CD14-positive monocyte (primary cell): ENCODE measurements at regions not wholly inside any gene's neighbourhood (a gene's known extent, or its start where the extent isn't known, plus 50 kb on each side); places are given as distances from the start of the nearest gene placed in this dataset.

Experiments
- DNase-seq, 3 donors: peaks; one replicate each; pipeline ENCODE4 v3.0.0-alpha.2; 2011 to 2022
- H2AFZ ChIP-seq: 2 replicates; pipeline ENCODE4 v1.6.0; 2012; ENCODE audit warnings: mild to moderate bottlenecking, low read depth, low read length, inconsistent platforms; ENCODE audit not compliant: insufficient read depth, poor library complexity, severe bottlenecking
- H3K27ac ChIP-seq, 2 donors: 1 replicate in 1 of 2; 2 replicates in 1 of 2; pipeline ENCODE4 v1.5.1; 2012 to 2013; ENCODE audit warnings: low read length in 2 of 2, control low read depth in 1 of 2, inconsistent platforms in 1 of 2, low read depth in 1 of 2, mild to moderate bottlenecking in 1 of 2
- H3K27me3 ChIP-seq, 2 donors: one replicate each; pipeline versions ENCODE4 v1.6.0 to v1.6.1; 2011 to 2013; ENCODE audit warnings: low read length in 2 of 2; ENCODE audit not compliant: control insufficient read depth in 2 of 2, insufficient read depth in 2 of 2
- H3K36me3 ChIP-seq, 2 donors: replicated peaks in 1 of 2; 1 replicate in 1 of 2; 2 replicates in 1 of 2; pipeline versions ENCODE4 v1.5.1 to v1.6.1; 2012 to 2013; ENCODE audit warnings: low read length in 2 of 2, control low read depth in 1 of 2, inconsistent platforms in 1 of 2, mild to moderate bottlenecking in 1 of 2; ENCODE audit not compliant: insufficient read depth in 2 of 2, control insufficient read depth in 1 of 2
- H3K4me1 ChIP-seq, 2 donors: 1 replicate in 1 of 2; 2 replicates in 1 of 2; pipeline versions ENCODE4 v1.5.1 to v1.6.1; 2012 to 2013; ENCODE audit warnings: low read length in 2 of 2, control low read depth in 1 of 2, inconsistent platforms in 1 of 2, mild to moderate bottlenecking in 1 of 2, moderate library complexity in 1 of 2; ENCODE audit not compliant: insufficient read depth in 2 of 2, control insufficient read depth in 1 of 2
- H3K4me2 ChIP-seq: replicated peaks from 2 replicates; pipeline ENCODE3; 2012; ENCODE audit warnings: low read length, moderate library complexity, mild to moderate bottlenecking; ENCODE audit not compliant: poor library complexity, severe bottlenecking; ENCODE audit errors: extremely low read depth
- H3K4me3 ChIP-seq, 3 experiments: fragments of 200-600 bp in 1 of 3; sonication (generic) in 1 of 3; replicated peaks in 1 of 3; 1 replicate in 2 of 3; 2 replicates in 1 of 3; pipeline ENCODE4 v1.5.1; 2011 to 2013; ENCODE audit warnings: low read length in 3 of 3, mild to moderate bottlenecking in 3 of 3, control low read depth in 2 of 3, low read depth in 2 of 3, inconsistent platforms in 1 of 3, moderate library complexity in 1 of 3
- H3K79me2 ChIP-seq: 2 replicates; pipeline ENCODE4 v1.6.0; 2012; ENCODE audit warnings: mild to moderate bottlenecking, control low read depth, inconsistent platforms, low read length, moderate library complexity; ENCODE audit not compliant: insufficient read depth
- H3K9ac ChIP-seq: 2 replicates; pipeline ENCODE4 v1.6.0; 2017; ENCODE audit warnings: low read length, mild to moderate bottlenecking; ENCODE audit not compliant: insufficient read depth, poor library complexity, severe bottlenecking
- H3K9me3 ChIP-seq, 2 donors: replicated peaks in 1 of 2; 1 replicate in 1 of 2; 2 replicates in 1 of 2; pipeline versions ENCODE4 v1.5.1 to v1.6.1; 2012 to 2013; ENCODE audit warnings: low read length in 2 of 2, control low read depth in 1 of 2; ENCODE audit not compliant: control insufficient read depth in 1 of 2, insufficient read depth in 1 of 2
- H4K20me1 ChIP-seq: 2 replicates; pipeline ENCODE4 v1.6.0; 2012; ENCODE audit warnings: mild to moderate bottlenecking, low read length, control low read depth, moderate library complexity; ENCODE audit not compliant: insufficient read depth
- H3K27ac Mint-ChIP-seq, 7 donors: one replicate each; pipeline ENCODE4 v1.8.0; 2020; ENCODE audit warnings: mild to moderate bottlenecking in 7 of 7, mixed read lengths in 7 of 7, moderate library complexity in 6 of 7, inconsistent platforms in 2 of 7
- H3K27me3 Mint-ChIP-seq, 3 donors: one replicate each; pipeline ENCODE4 v1.8.0; 2021 to 2022; ENCODE audit warnings: low read depth in 3 of 3, mild to moderate bottlenecking in 3 of 3, mixed read lengths in 3 of 3, moderate library complexity in 3 of 3, inconsistent platforms in 1 of 3
- H3K36me3 Mint-ChIP-seq, 2 donors: one replicate each; pipeline ENCODE4 v1.8.0; 2020; ENCODE audit warnings: mixed read lengths in 2 of 2, inconsistent platforms in 1 of 2, mild to moderate bottlenecking in 1 of 2
- H3K4me1 Mint-ChIP-seq: one replicate; pipeline ENCODE4 v1.8.0; 2020; ENCODE audit warnings: mild to moderate bottlenecking, mixed read lengths
- H3K4me3 Mint-ChIP-seq, 2 donors: one replicate each; pipeline ENCODE4 v1.8.0; 2020; ENCODE audit warnings: mild to moderate bottlenecking in 2 of 2, mixed read lengths in 2 of 2, moderate library complexity in 1 of 2
- H3K9me3 Mint-ChIP-seq, 7 donors: one replicate each; pipeline ENCODE4 v1.8.0; 2020 to 2022; ENCODE audit warnings: mixed read lengths in 7 of 7, mild to moderate bottlenecking in 6 of 7, moderate library complexity in 6 of 7, inconsistent platforms in 2 of 7
- WGBS: methylation state at CpG from one replicate; pipeline ENCODE4 v1.1.5; 2013; ENCODE audit warnings: missing lambda C conversion rate; ENCODE audit not compliant: insufficient coverage; 5-methylcytosine and 5-hydroxymethylcytosine counted together
- intact Hi-C, 2 donors: fragments of 100-400 bp; cut with micrococcal nuclease; formaldehyde crosslinking; loops; one replicate each; pipeline versions ENCODE4 v1.15.0 to v1.15.1; 2023
- TF ChIP-seq, protein P1 (sequence below): fragments of 200-600 bp; IDR thresholded peaks from one replicate; pipeline ENCODE4 v1.8.0; 2022; ENCODE audit warnings: antibody characterized with exemption, mild to moderate bottlenecking

DNA sequence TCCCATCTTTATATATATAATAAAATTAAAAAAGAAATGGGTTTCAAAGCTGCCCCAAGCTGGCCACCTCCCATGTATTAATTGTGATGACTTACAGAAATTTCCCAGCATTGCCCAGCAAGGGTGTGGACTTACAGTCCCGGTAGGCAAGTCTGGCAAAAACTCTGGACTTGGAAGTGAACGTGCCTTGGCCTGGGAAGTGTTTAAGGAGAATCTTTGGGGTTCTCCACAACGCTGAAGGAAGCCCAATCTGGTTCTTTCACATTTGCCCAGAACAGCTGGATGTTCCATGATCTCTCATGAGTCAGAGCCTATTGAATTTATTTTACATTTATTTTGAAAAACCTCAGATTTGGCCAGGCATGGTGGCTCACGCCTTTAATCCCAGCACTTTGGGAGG, 98.4 kb upstream of the SLC45A1 start:
- intact Hi-C loops: no loop called here
- peaks cover 42 to 47% of the 10 kb centered on the region in 2 donors for H3K4me1 ChIP-seq
- Mint-ChIP-seq H3K36me3 (peaks cover 3 to 5% of the 10 kb centered on the region in 2 donors), H3K4me1 (peaks cover 47% of the 10 kb centered on the region), H3K27ac (peak overlapping the region in 1 of 7 donors; percentile 57), H3K27me3 (peaks cover 12 to 27% (median 13%) of the 10 kb centered on the region in 3 donors), H3K4me3 (no peak overlapping the region), H3K9me3 (peaks cover 0 to 5% (median 0%) of the 10 kb centered on the region in 7 donors)
- no peak overlapping the region for H3K27ac ChIP-seq
- DNase-seq: no peak
- H3K79me2 ChIP-seq: no peaks in the 10 kb centered on the region
- TF ChIP-seq, protein P1, sequence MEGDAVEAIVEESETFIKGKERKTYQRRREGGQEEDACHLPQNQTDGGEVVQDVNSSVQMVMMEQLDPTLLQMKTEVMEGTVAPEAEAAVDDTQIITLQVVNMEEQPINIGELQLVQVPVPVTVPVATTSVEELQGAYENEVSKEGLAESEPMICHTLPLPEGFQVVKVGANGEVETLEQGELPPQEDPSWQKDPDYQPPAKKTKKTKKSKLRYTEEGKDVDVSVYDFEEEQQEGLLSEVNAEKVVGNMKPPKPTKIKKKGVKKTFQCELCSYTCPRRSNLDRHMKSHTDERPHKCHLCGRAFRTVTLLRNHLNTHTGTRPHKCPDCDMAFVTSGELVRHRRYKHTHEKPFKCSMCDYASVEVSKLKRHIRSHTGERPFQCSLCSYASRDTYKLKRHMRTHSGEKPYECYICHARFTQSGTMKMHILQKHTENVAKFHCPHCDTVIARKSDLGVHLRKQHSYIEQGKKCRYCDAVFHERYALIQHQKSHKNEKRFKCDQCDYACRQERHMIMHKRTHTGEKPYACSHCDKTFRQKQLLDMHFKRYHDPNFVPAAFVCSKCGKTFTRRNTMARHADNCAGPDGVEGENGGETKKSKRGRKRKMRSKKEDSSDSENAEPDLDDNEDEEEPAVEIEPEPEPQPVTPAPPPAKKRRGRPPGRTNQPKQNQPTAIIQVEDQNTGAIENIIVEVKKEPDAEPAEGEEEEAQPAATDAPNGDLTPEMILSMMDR: no peak
- H3K9me3 ChIP-seq: no peaks in the 10 kb centered on the region
- no peaks in the 10 kb centered on the region for H4K20me1 ChIP-seq
- no peak overlapping the region for H3K4me3 ChIP-seq
- H3K4me2 ChIP-seq: no peak overlapping the region
- H3K36me3 ChIP-seq: no peaks in the 10 kb centered on the region
- H2AFZ ChIP-seq: no peak overlapping the region
- no peak overlapping the region for H3K9ac ChIP-seq
- 96% methylated on average over 3 of the region's 4 CpGs for WGBS
- peaks cover 0 to 21% of the 10 kb centered on the region in 2 donors for H3K27me3 ChIP-seq

DNA sequence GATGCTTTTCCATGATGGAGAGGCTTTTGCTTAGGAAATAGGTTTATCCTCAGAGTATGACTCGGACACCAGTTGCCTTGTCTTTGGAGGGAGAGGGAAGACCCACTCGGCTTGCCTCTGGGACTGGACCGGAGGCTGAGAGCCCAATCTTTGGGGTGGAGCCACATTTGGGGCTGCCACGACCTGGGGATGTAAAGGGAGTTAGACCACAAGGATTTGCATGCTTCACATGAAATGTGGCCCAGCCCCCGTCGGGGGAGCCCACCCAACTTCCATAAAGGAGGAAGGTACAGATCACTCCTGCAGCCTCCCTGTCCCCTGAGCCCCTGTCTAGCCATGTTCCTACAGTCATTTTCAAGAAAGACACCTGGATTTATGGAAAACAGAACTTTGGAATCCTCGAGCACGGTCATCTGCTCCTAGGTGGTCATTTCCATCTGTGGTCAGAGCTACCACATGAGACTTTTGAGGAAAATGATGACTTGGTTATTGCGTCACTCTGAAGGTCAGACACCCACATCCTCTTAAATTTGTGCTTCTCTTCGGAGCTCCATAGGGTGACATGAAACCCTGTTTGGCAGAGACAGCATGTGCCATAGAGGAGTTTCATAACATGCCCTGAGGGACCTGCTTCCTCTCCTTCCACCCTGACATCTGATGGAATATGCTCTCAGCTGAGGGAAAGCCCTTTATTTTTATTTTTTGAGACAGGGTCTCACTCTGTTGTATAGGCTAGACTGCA, 99.4 kb upstream of the SLC45A1 start:
- TF ChIP-seq, protein P1: no peak
- no peaks in the 10 kb centered on the region for H3K36me3 ChIP-seq
- no peak overlapping the region for H3K27ac ChIP-seq
- WGBS: 60% methylated on average over 5 of the region's 10 CpGs
- H2AFZ ChIP-seq: no peak overlapping the region
- peaks cover 0 to 21% of the 10 kb centered on the region in 2 donors for H3K27me3 ChIP-seq
- peaks cover 34 to 42% of the 10 kb centered on the region in 2 donors for H3K4me1 ChIP-seq
- H3K36me3 Mint-ChIP-seq: peaks cover 3 to 5% of the 10 kb centered on the region in 2 donors
- intact Hi-C loops: no loop called here
- peaks cover 44% of the 10 kb centered on the region for H3K4me1 Mint-ChIP-seq
- no peaks in the 10 kb centered on the region for H4K20me1 ChIP-seq
- no peaks in the 10 kb centered on the region for H3K9me3 ChIP-seq
- peaks cover 13 to 27% (median 15%) of the 10 kb centered on the region in 3 donors for H3K27me3 Mint-ChIP-seq
- H3K4me3 ChIP-seq: no peak overlapping the region
- H3K27ac Mint-ChIP-seq: peak overlapping the region; percentile 6 to 87 (median 57)
- peak overlapping the region in 1 of 2 donors; percentile 12 for H3K4me3 Mint-ChIP-seq
- H3K9me3 Mint-ChIP-seq: peaks cover 0 to 5% (median 0%) of the 10 kb centered on the region in 7 donors
- peak overlapping the region; percentile 1 for H3K4me2 ChIP-seq
- DNase-seq: peak; percentile 85 to 92 (median 90)
- H3K79me2 ChIP-seq: no peaks in the 10 kb centered on the region
- H3K9ac ChIP-seq: no peak overlapping the region
